Heart left ventricle (tissue), 13 donors: ENCODE measurements at regions not wholly inside any gene's neighbourhood (a gene's known extent, or its start where the extent isn't known, plus 50 kb on each side); places are given as distances from the start of the nearest gene placed in this dataset.

ENCODE experiments used
- CTCF ChIP-seq, 12 donors: fragments of 200-600 bp; sonication (generic) in 4 of 12; IDR thresholded peaks; one replicate each; pipeline versions ENCODE4 v1.5.0 to v1.8.0; 2018 to 2022; ENCODE audit warnings: antibody characterized with exemption in 12 of 12, mild to moderate bottlenecking in 5 of 12
- POLR2A ChIP-seq, 2 donors: fragments of 450-650 bp; IDR thresholded peaks; one replicate each; pipeline ENCODE4 v1.6.1; 2017; ENCODE audit warnings: antibody characterized with exemption in 2 of 2, mild to moderate bottlenecking in 2 of 2, moderate library complexity in 2 of 2
- donor health status: ischemic (EF 13 %, LVEDD 7.1; RV severe dilation, severe dysfunction).
- donor health status: DM: no; HTN: yes; CAD: no.
- donor health status: DM: no; HTN: no; CAD: no.
- donor health status: ischemic (EF 25% LVEDD 6.9; RV normal size, moderate dysfunction).
- donor health status: ischemic (EF 25% LVEDD 5.7; RV mildly dilated, moderate dysfunction).
- donor health status: ischemic (EF 35%, LVEDD 5.7; RV mildly dilated, moderate dysfunction).
- donor health status: nonischemic (EF 11% LVEDD 7.7; RV severe dilation, severe dysfunction).
- donor health status: DM: yes; HTN: yes; CAD: no.
- donor health status: PGD.
- donor health status: ischemic (EF 29% LVEDD 5.4; RV normal size, mild dysfunction).
- donor health status: nonischemic (EF 23%, LVEDD 6.1; RV moderate dilation, normal function).

DNA sequence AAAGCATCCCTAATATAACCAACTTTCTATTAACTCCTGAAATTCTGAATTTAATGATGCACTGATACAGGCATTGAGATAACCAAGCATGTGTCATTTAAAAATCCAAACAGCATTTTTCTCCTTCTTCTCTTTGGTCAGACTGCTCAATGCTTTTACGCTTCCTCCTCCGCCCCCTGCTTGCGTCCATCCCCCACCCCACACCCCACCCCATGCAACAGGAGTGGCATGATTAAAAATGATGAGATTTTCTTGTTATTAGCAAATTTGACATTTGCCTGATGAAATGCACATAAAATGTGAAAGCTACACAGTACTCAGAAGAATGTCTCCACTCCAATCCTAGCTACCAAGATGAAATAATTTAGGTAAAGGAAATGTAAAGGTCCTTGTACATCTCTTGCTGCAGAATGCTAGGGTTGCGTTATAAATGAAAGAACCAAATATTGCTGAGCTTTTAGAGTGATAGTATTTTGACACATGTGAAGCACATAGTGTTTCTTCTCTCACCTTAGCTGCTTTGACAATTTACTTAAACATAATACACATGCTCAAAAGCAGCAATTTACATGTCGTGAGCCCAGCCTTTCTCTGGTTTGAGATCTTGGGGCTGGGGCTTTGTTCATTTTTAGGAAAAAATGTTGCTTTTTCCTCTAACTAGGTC, 263.8 kb downstream of the MEIS1 start:
- TF ChIP-seq CTCF (IDR thresholded peaks at IDR 0.05) (no peak), POLR2A (IDR thresholded peaks at IDR 0.05) (no peak)
